Limb (tissue), 2 donors: ENCODE measurements at regions not wholly inside any gene's neighbourhood (a gene's known extent, or its start where the extent isn't known, plus 50 kb on each side); places are given as distances from the start of the nearest gene placed in this dataset.

ENCODE experiments used
- DNase-seq, 2 donors: peaks; one replicate each; pipeline ENCODE4 v3.0.0-alpha.2; 2016; ENCODE audit errors: extremely low spot score in 2 of 2

- no peak for DNase-seq
These were observed 136.6 kb upstream of the ZP4 start for GRCh38 chr1:238027366-238027765.

- no peak for DNase-seq
These were observed 132.4 kb upstream of the ZP4 start for GRCh38 chr1:238023137-238023536.

GRCh38 chr1:238018214-238018613 is 127.5 kb upstream of the ZP4 start:
- DNase-seq, result no peak

DNA sequence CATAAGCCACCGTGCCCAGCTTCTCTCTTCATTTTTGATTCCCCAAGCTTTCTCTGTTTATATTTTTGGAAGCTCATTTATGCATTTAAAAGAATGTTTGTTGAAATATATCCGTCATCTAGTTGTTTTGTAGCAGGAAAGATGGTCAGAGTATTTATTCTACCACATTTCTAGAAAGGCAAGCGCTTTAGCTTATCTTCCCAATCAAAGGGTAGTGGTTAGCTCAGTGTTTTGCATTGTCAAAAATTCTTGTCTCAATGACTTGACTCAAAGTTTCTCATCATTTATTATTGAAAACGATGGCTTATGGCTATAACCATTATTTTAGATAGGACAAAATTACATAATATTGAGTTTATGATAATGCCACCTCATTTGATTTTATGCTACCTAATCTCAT is 116.1 kb upstream of the ZP4 start:
- DNase-seq, result no peak

DNA sequence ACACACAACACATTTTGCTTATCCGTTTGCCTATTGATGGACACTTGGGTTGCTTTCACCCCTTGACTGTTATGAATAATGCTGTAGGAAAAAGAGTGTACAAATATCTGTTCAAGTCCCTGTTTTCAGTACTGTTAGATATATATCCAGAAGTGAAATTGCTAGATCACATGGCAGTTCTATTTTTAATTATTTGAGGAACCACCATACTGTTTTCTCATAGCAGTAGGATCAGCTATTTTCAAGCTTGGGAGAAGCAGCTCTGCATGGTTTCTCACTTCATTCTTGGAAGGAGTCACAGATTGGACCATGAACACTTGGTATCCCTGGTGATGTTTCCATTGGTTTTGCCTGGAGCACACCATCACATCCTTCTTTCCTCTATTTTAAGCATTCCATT is 114.4 kb upstream of the ZP4 start:
- no peak for DNase-seq

GRCh38 chr1:238001818-238002217 is 111.1 kb upstream of the ZP4 start:
- no peak for DNase-seq

DNA sequence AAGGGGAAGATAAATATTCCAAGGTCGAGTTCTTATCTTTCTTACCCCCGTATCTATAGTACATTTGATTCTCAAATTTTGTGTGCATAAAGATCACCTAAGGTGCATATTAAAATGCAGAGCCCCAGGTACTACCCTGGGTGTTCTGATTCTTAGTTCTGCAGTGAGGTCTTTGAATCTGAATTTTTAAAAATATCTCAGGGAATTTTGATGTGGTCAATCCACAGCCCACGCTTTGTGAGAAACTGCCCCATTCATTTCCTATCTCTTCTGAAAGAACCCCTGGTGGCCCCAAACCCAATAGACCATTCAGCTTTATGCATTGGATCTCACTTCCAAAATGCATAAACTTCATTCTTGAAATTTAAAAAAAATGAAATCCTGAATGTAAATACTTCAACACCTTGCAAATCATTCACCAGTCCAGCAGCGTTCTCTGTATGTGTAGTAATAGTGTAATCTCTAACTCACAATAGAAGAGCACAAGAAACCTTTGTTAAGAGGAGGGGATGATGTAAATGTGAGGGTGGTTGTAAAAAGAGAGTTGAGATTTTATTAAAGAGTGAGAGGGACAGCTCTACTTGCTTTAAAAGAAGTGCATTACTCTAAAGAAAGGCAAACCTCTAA is 108.8 kb upstream of the ZP4 start:
- DNase-seq, result no peak

DNA sequence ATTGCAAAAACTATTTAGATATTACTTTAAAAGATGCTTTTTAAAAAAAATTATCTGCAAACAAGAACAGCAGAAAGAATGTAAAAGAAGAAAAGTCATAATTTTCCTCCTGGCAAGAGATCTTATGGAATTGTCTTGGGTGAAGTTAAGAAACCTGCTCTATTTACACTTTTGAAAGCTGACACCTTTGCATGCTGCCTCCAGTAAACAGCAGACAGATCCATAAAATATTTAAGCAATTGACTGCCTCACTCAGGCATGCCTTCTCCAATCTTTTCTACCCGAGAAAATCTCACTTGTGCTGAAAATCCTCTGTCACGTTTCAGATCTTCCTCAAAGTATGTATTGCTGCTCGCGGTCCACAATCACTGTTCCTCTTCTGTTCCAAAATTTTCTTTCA is 107.9 kb upstream of the ZP4 start:
- no peak for DNase-seq

DNA sequence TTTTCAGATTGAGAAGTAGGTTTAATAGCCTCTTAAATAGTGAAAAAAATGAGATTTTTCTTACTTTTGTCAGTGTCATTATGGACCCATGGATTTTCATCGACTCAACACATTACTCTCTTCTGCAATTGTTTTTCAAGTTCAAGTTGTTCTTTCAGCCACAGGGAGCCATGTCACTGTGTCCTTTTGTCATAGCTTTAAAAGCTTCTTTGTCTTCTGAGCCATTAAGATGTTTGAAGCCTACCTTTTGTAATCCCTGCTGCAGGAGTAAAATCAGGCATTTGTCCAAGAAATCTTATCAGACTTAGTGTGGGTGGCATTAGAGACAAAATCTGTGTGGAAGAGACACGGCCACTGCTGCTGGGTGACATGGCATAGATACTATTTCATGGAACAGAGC is 92.8 kb upstream of the ZP4 start:
- no peak for DNase-seq

DNA sequence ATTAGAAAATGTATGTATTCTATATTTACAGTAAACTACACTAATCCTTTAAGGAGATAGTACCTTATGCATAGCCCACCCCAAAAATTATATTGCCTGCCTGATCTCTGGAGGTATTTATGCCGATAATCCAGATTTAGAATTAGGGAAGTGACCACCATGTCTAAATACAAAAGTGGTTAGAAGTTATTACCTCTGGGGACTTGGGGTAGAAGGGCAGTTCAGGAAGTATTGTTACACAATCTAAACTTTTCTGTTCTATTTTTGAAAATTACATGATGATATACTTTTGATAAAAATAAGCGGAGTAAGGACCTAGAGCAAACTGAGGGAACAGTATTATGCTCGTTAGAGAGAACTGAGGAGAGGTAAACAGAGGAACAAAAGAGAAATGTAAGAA is 90.5 kb upstream of the ZP4 start:
- no peak for DNase-seq

DNA sequence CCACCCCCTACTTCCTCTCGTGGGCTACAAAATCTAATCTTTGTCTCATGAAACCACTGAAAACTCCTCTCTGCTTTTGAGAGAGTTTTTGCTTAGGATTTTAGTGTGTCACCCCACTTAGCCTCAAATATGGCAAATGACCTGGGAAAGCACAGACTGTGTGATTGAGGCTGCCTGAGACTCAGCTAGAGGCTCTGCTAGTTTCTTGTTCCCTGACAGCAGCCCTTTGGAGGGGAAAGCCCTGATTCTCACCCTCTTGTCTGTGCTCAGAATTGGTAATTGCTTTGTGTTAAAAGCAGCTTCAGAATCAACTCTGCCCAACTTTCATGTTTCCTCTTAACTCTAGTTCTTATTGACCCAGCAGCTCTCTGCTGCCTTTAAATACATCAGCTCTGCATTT is 85.6 kb upstream of the ZP4 start:
- no peak for DNase-seq

DNA sequence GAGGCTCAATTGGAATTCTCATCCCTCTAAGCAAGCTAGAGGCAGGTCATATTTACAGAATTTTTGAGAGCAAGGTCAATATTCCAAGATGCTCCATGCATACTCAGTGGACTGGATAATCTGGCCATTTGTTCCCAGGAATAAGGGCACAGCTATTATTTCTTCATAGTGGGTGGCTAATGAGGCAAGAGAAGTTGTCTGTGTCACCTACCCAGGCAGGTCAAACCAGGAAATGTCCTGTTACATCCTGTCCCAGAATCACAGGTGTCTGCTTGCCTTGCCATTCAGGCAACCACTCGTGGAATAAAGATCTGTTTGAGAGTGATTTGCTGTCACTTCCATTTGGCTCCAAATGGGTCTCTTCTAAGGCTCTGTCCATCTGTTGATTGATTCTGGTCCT is 85.2 kb upstream of the ZP4 start:
- DNase-seq, result no peak

DNA sequence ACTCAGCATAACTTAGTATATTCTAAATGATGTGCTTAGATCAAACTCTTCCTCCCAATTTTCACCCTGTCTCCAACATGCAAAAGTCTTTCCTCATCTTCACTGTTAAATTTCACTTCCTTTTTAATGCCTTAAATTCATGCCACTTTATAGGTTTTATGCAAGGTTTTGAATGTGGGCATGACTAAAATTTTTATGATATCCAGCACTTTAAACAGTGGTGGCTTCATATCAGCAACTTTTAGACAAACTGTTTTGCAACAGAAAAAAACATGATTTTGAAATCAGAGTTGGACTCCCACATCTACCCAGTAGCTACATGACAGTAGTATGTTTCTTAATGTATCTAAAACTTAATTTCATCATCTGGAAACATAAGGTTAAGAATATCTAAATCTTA is 84.7 kb upstream of the ZP4 start:
- no peak for DNase-seq

DNA sequence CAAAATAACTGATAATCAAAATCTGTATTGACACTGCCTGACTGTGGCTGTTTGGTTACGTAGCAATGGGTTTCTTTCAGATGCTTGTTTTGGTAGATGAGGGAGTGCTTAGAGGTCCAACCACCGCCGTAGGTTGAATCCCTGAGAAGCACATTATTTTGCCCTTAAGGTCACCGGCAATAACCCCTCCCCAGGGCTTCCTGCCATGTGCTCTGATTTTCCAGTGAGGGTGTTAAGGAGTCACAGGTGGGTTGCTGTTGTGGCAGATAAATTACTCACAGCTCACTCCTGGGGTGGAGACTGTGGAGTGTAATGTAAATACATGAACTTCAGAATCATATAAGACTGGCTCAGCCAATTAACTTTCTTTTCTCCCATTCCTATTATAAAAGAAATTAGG is 81.5 kb upstream of the ZP4 start:
- no peak for DNase-seq

DNA sequence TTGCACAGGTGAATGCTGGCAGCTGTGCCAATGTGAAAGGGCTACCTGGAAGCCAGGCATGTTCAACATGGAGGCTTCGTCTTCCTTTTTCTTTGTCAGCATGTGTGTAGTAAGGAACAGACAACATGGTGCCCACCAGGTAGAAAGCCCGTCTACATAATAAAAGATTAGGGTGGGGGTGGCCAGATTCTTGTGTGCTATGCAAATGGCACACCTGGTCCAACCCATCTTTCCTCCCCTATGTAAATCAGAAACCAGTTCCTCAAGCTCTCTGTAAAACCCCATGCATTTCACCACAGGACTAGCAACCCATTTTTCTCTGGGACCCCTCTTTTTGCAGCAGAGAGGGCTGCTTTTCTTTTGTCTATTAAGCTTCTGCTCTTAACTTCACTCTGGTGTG is 72.3 kb upstream of the ZP4 start:
- DNase-seq, result no peak

DNA sequence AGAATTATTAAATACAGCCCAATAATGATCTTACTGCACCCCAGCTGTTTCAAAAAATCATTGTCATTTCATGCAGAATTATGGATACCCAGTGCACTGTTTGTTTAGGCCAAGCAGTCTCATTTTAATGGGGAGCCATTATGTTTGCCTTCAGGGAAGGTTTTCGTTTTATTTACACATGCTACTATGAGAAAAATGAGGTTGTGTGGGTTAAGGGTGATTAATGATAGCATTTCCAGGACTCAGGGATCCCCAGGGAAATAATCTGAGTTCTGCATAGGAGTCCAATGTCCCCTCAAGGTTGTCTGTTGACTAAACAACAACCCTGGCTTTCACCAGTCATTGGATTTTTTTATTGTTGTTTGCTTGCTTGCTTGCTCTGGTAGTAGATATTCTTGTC is 71.0 kb upstream of the ZP4 start:
- no peak for DNase-seq

DNA sequence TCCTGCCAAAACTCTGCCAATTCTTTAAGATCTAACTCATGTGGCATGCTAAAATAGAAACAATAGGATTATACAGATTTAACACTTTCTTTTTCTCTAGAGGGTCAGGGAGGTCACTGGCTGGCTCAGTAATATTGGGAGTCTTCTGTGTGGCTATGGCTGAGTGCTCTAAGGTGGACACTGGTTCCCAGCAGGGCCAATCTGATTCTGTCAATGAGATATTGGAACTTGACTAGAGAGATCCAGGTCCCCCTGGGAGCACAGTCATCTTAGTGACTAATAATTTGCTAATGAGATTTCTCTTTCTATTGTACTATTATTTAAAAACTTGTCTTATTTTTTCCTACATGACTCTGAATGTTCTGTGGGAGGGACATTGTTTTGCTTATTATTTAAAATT is 69.1 kb upstream of the ZP4 start:
- no peak for DNase-seq

DNA sequence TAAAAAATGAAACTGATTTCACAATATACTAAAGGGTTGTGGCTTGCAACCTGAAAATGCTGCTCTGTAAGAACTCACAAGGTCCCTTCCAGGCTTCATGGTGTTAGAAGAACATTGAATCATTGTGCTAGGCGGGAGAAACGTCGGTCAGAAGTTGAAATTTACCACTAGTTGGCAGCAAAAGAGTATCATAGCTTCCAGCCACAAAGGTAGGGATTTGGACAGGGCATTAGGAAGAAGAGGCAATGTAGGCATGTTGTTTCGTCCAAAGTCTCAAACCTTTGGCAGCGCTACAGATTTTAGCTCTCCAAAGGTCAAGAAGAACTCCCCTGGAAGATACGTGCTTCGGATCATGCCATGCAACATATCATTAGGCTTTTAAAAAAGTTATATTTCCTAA is 62.5 kb upstream of the ZP4 start:
- no peak for DNase-seq
